ENCODE measurements at regions not wholly inside any gene's neighbourhood (a gene's known extent, or its start where the extent isn't known, plus 50 kb on each side); places are given as distances from the start of the nearest gene placed in this dataset.
A peak's percentile ranks its signal among the peaks of the same experiment; 100 is the strongest.

DNA sequence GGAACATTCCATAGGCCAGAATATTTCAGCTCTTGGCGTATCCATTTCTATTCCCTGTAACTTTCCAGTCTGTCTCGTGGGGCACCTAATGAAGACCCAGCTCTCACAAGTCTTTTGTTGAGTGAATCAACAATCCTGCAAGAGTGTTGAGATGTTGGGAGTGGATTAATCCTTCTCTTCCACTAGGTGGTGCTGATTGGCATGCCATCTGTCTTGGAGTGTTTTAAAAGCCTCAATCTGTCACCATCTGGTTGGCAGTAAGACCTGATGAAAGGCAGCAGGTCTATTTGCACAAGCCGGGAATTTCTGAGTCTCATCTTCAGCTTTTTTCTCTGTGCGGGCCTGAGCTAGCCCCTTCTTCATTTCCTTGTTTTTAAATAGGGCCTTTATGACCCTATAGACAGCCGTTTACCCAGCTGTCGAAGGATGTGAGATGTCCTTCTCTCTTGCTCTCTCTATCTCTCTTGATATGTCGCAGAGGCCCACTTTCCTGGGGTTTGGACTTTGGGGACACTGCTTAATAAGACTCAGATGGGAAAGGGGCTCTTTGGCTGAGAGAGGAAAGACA is 180.5 kb downstream of the ZNF365 start:
- ATAC-seq, result no peak

- ATAC-seq, result no peak
Observed at GRCh38 chr10:62559481-62560200, 185.5 kb downstream of the ZNF365 start.

DNA sequence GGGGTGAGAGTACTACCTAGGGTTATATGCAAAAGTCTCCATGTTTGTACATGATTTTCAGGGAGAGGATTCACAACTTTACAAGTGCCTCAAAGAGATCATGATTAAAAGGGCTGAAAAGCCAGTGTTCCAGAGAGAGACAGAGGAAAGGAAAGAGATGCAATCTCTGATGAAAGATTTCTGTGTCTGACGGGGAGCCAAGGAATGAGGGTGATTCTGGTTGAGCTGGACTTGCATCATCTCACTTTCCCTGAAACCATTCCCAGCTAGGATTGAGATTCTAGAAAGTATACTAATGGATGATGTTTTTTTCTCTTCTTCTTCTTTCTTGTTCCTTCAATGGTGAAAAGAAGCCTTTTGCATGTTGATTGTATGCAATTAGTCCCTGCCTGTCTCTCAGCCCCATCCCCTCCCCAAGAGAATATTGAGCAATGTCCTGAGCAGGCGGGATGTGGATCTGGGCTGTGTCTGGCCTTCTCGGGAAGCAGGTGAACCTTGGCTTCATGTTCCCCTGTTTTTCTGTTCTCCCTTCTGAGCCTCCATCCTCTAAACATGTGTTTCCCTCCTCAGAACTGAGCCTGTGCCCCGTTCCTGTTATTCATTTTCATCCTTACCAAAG is 186.1 kb downstream of the ZNF365 start:
- no peak for ATAC-seq

DNA sequence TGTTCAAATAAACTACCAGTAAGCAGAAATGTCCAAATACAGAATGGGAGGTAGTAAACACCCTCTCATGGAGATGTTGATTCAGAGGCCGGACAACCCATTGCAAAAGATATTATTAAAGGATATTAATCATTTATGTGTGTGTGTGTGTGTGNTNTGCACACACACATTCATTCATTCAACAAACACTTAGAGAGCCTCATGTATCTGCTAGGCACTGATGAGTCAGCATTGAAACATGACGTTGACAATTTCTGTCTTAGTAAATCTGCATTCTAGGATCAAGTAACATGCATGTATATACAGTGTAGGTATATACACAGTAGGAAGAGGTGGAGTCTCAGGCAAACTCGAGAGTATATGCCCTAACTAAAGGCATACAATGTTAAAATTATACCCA is 187.0 kb downstream of the ZNF365 start:
- ATAC-seq, result no peak

GRCh38 chr10:62562101-62562500 is 187.9 kb downstream of the ZNF365 start:
- no peak for ATAC-seq

GRCh38 chr10:62562795-62563194 is 188.6 kb downstream of the ZNF365 start:
- ATAC-seq, result peak; percentile 17 to 55

- ATAC-seq, result peak in 1 of 2 donors; percentile 30
Observed at GRCh38 chr10:62573929-62574328, 199.8 kb downstream of the ZNF365 start.

DNA sequence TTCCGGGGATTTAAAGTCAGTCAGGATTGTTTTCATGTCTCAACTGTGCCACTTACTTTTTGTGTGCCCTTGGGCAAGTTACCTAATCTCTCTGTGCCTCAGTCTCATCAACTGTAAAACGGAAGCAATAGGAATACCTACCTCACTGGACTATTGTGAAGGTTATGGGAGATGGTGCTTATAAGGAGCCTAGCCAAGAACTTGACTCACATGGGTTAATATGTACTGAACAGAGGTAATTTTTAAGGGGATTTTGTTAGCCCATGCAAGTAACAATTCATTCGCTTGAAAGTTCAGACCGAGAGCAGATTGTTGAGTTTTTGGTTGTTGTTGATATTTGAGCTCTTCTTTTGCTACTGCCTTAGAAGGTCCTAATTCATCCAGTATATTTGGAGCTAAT is 202.9 kb downstream of the ZNF365 start:
- ATAC-seq, result no peak

GRCh38 chr10:62577666-62578291 is 203.6 kb downstream of the ZNF365 start:
- ATAC-seq, result no peak

- ATAC-seq, result no peak
Observed at GRCh38 chr10:62578301-62578700, 204.1 kb downstream of the ZNF365 start.

- no peak for ATAC-seq
Observed at GRCh38 chr10:62578916-62579315, 204.7 kb downstream of the ZNF365 start.

GRCh38 chr10:62580396-62580795 is 206.2 kb downstream of the ZNF365 start:
- ATAC-seq, result no peak

GRCh38 chr10:62581351-62581750 is 207.2 kb downstream of the ZNF365 start:
- no peak for ATAC-seq

DNA sequence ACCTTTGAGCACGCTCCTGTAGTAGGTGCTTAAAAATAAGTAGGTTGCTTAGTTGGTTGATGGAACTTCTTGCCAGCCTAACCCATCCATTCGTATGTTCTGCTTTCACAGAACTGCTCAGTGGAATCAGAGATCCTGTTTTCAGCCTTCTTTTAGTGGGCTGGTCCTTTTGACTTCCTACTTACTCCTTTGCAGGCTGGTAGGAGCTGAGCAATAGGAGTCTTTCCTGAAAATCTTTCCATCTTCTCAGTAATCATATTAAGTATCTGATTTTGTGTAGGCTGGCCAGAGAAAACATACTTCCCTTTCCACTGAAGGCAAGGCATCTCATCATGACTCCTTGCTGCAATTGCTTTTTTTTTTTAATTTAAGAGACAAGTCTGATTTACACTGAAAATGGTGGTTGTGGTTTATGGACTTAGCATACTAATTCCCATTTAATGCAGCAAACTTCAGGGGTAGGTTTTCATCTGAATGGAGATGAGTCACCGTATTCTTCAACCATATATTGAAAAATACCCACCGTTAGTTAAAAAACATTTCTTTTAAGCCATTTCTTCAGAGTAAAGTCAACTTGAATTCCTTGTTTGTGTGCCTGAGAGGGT is 208.0 kb downstream of the ZNF365 start:
- no peak for ATAC-seq

DNA sequence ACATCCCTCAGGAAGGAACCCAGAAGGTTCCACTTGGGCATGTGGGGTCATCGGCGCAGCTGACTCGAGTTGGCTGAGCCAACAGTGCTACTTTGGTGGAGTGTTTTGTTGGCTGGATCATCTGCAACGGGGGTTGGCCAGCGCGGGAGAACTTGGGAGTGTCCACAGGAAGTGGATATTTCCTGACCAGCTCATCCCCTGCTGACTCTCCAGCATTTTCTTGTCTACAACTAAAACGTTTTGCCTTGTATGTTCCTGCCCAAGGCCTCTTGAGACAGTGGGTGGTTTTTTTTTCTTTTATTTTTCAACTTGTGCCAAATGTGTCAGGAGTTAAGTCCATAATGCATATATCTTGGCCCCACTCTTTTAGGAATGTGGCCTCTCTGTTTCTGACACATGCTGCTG is 208.6 kb downstream of the ZNF365 start:
- ATAC-seq, result no peak

DNA sequence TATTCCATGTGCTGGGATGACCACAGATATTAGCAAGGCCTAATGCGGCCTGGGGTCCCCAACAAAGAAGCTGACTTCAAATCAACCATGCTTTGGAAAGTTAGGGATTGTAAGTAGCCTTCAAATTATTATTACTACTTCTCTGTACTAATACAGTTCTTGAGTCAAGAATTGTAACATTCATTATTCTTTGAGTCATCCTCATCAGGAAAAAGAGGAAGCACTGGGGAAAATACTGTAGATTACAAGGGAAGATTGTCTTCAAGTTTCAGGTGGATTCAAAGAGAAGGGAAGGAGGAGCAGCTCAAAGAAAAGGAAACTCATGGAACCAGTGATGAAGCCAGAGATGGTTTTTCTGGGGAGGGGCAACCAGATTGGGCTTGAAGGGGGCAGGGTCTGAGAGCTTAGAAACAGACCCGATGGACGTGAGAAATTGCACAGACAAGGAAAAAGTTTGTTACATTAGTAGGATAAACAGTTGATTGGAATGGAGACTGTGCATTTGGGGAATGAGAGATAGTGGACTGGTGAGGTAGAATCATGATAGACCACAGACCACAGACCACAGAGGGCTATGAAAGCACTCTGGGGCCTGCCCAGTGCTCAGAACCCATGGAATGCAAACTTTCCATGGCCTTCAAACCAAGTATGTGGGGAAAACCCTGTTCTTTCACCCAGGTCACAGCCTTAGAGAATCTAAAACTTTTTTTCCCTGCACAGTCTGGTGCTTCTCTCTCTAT is 209.9 kb downstream of the ZNF365 start:
- no peak for ATAC-seq

- ATAC-seq, result no peak
Observed at GRCh38 chr10:62584731-62585130, 210.6 kb downstream of the ZNF365 start.

DNA sequence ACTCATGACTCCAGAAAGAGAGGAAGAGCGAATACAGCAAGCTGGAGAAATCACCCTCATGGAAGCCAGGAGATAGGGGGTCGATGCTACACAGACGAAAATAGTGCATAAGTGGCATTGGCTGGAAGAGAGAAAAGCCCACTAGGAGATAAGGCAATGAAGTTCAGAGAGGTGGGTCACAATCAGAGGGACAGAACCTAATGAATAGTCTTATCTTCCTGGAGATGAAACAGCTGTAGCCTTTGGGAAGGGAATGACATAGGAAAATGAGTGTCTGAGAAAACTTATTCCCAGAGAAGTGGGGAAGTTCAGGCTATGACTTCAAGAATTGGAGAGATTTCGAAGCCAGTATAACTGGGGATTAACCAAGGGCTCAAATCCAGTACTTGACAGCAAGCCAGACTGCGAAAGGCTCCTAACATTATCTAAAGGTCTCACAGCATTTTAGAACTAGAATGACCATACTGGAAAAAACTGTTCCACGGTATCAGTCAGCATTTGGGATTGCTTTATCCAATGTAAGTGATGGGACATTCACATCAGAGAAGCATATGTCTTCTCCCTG is 211.1 kb downstream of the ZNF365 start:
- ATAC-seq, result no peak

GRCh38 chr10:62587011-62587410 is 212.8 kb downstream of the ZNF365 start:
- ATAC-seq, result no peak

GRCh38 chr10:62588116-62588515 is 213.9 kb downstream of the ZNF365 start:
- no peak for ATAC-seq

GRCh38 chr10:62589689-62590088 is 214.8 kb upstream of the ADO start:
- no peak for ATAC-seq

DNA sequence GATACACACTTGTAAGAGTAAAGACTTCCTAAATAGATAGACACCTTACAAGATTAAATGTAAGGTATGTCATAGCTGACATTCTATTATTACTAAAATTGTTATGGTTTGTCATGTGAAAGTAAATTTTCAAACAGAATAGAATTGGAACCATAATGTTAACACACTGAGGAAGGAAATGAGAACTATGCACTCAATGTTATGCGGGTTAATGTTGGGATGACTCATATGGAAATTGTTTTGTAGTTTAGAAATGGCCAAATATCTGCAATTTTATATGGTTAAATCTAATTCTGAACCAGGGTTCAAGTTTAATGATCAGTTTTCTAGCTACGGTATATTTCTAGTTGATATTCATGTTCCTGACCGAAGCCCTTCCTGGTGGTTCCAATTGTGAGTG is 214.2 kb upstream of the ADO start:
- ATAC-seq, result no peak

Data from activated CD4-positive, CD25-positive, alpha-beta regulatory T cell treated with anti-CD3 and anti-CD28 coated beads, Interleukin-2, amount 50 U/mL, for 24 hours (primary cell).